ENCODE measurements at regions not wholly inside any gene's neighbourhood (a gene's known extent, or its start where the extent isn't known, plus 50 kb on each side); places are given as distances from the start of the nearest gene placed in this dataset.

GRCh38 chr20:56855708-56856107 is 226.6 kb downstream of the TFAP2C start:
- intact Hi-C loops (cut with micrococcal nuclease; ENCODE audit: unreplicated experiment) = no loop called here
- ChIA-PET POLR2A (ENCODE audit: low non-redundant PET) (no interaction called here), CTCF (no interaction called here)
- no TSS peak for BruUV-seq (replicated peaks)
- no peaks in the 10 kb centered on the region for H3K36me3 ChIP-seq (ENCODE audit: insufficient read depth, low read length, poor library complexity, severe bottlenecking)
- H3K9me3 ChIP-seq (ENCODE audit: low read depth, low read length, poor library complexity, severe bottlenecking) = no peaks in the 10 kb centered on the region
- DNase-seq (ENCODE audit: low spot score) = no peak
- H3K27me3 ChIP-seq (replicated peaks; ENCODE audit: insufficient read depth, low read depth, low read length, poor library complexity) = peaks cover 5% of the 10 kb centered on the region
- no peak overlapping the region for H3K4me3 ChIP-seq (ENCODE audit: low read depth, low read length, poor library complexity, severe bottlenecking)
- no peak for TF ChIP-seq EZH2 (IDR thresholded peaks at IDR 0.05; ENCODE audit: borderline replicate concordance, low read depth, low read length, poor library complexity, severe bottlenecking)
- TF ChIP-seq CTCF (conservative IDR thresholded peaks at IDR 0.05; ENCODE audit: low read depth, low read length) = no peak
- no peaks in the 10 kb centered on the region for H3K4me1 ChIP-seq (ENCODE audit: insufficient read depth, low read length, poor library complexity, severe bottlenecking)
- H3K27ac ChIP-seq (ENCODE audit: low read depth, low read length, poor library complexity, severe bottlenecking) = no peak overlapping the region

- POLR2A ChIA-PET (ENCODE audit: low non-redundant PET) = no interaction called here
- CTCF ChIA-PET = no interaction called here
Measured at GRCh38 chr20:56857950-56858349, 228.8 kb downstream of the TFAP2C start.

GRCh38 chr20:56859039-56859800 is 230.1 kb downstream of the TFAP2C start:
- Histone ChIP-seq H3K27ac (ENCODE audit: low read depth, low read length, poor library complexity, severe bottlenecking) (no peak overlapping the region), H3K36me3 (ENCODE audit: insufficient read depth, low read length, poor library complexity, severe bottlenecking) (no peaks in the 10 kb centered on the region), H3K9me3 (ENCODE audit: low read depth, low read length, poor library complexity, severe bottlenecking) (no peaks in the 10 kb centered on the region), H3K4me1 (ENCODE audit: insufficient read depth, low read length, poor library complexity, severe bottlenecking) (no peaks in the 10 kb centered on the region), H3K4me3 (ENCODE audit: low read depth, low read length, poor library complexity, severe bottlenecking) (no peak overlapping the region), H3K27me3 (replicated peaks; ENCODE audit: insufficient read depth, low read depth, low read length, poor library complexity) (peaks cover 38% of the 10 kb centered on the region)
- intact Hi-C loops (cut with micrococcal nuclease; ENCODE audit: unreplicated experiment) = no loop called here
- BruUV-seq (replicated peaks) = no TSS peak
- no peak for DNase-seq (ENCODE audit: low spot score)
- TF ChIP-seq EZH2 (IDR thresholded peaks at IDR 0.05; ENCODE audit: borderline replicate concordance, low read depth, low read length, poor library complexity, severe bottlenecking) (no peak), CTCF (conservative IDR thresholded peaks at IDR 0.05; ENCODE audit: low read depth, low read length) (no peak)
- CTCF ChIA-PET = interaction anchor here (0.7 kb wide), 1 partner anchor 202 kb away, joined by 3 read pairs; no protein-coding TSS in a partner anchor
- POLR2A ChIA-PET (ENCODE audit: low non-redundant PET) = no interaction called here

More at GRCh38 chr20:56857950-56858349, 228.8 kb downstream of the TFAP2C start:
- intact Hi-C loops (cut with micrococcal nuclease; ENCODE audit: unreplicated experiment) = no loop called here
- Histone ChIP-seq H3K27me3 (replicated peaks; ENCODE audit: insufficient read depth, low read depth, low read length, poor library complexity) (peaks cover 26% of the 10 kb centered on the region), H3K4me1 (ENCODE audit: insufficient read depth, low read length, poor library complexity, severe bottlenecking) (no peaks in the 10 kb centered on the region), H3K36me3 (ENCODE audit: insufficient read depth, low read length, poor library complexity, severe bottlenecking) (no peaks in the 10 kb centered on the region), H3K9me3 (ENCODE audit: low read depth, low read length, poor library complexity, severe bottlenecking) (no peaks in the 10 kb centered on the region), H3K27ac (ENCODE audit: low read depth, low read length, poor library complexity, severe bottlenecking) (no peak overlapping the region), H3K4me3 (ENCODE audit: low read depth, low read length, poor library complexity, severe bottlenecking) (no peak overlapping the region)
- DNase-seq (ENCODE audit: low spot score) = no peak
- TF ChIP-seq EZH2 (IDR thresholded peaks at IDR 0.05; ENCODE audit: borderline replicate concordance, low read depth, low read length, poor library complexity, severe bottlenecking) (no peak), CTCF (conservative IDR thresholded peaks at IDR 0.05; ENCODE audit: low read depth, low read length) (no peak)
- BruUV-seq (replicated peaks) = no TSS peak
